Brain microvascular endothelial cell (primary cell): ENCODE measurements at regions not wholly inside any gene's neighbourhood (a gene's known extent, or its start where the extent isn't known, plus 50 kb on each side); places are given as distances from the start of the nearest gene placed in this dataset.
"Not testable (repeated sequence)": the region's sequence is repeated elsewhere in the genome, so short reads cannot be mapped to it uniquely, and the experiment has no call there.

Experiments used
- DNase-seq: peaks from one replicate; pipeline ENCODE4 v3.0.0-alpha.2; 2020
- H3K27ac ChIP-seq: fragments of 250-450 bp; sonication (Bioruptor Pico); 2 replicates; pipeline ENCODE4 v1.5.1; 2020; ENCODE audit warnings: mild to moderate bottlenecking, moderate library complexity
- H3K27me3 ChIP-seq: fragments of 250-450 bp; sonication (Bioruptor Pico); replicated peaks from 2 replicates; pipeline ENCODE4 v1.5.1; 2020; ENCODE audit warnings: mild to moderate bottlenecking
- H3K36me3 ChIP-seq: fragments of 250-450 bp; sonication (Bioruptor Pico); replicated peaks from 2 replicates; pipeline ENCODE4 v1.5.1; 2020; ENCODE audit warnings: mild to moderate bottlenecking
- H3K4me3 ChIP-seq: 2 replicates; pipeline ENCODE4 v1.5.1; 2011; ENCODE audit warnings: low read depth, mild to moderate bottlenecking, control low read depth, low read length, moderate library complexity
- CTCF ChIP-seq: IDR thresholded peaks from 2 replicates; pipeline ENCODE4 v1.5.1; 2011; ENCODE audit warnings: low read depth, mild to moderate bottlenecking, moderate library complexity, low read length, control low read depth, inconsistent platforms; ENCODE audit errors: missing control alignments
- in situ Hi-C: cut with HindIII; loops from 2 replicates; pipeline ENCODE4 v1.10.0; 2017; ENCODE audit warnings: low sequenced_read_pairs, low pct_ligation_motif_present

DNA sequence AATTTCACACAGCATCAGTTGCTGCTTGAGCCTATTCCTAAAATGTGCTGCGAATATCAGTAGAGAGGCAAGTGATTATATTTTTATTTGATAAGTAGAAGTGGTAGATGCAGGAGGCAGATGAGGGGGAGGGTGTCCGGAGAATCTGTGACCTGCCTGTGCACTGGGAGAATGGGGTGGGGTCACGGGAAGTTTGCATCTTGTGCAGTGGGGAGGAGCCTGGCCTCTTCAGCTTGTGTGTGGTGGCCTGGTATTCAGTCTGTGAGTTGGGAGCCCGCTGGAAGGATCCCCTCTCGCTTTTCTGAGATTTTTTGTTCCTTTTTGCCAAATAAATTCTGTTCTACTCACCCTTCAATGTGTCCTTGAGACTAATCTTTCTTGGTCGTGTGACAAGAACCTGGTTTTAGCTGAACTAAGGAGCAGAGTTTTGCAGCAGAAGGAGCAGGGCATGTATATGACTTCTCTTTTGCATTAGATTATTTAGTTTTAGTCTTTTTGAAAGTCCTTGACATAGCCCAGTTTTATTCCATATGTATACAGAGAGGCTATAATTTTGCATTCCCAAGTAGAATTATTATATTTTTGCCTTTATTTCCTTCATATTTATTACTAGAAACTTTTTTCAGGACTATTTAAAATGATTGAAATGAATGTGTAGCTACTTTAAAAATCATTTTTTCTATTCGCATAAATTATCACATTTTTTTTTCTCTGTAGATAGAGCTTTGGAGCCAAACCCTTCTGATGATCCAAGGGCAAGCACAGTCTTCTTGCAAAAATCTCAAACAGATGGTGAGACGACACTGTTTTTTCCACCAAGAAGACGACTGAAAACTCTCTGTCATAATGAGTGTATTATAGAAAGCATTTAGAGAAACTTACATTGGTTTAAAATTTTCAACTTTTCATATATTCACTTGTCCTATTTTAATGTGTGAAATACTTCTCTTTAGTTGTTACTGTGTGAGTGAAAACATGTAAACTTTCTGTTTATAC, 1257.2 kb downstream of the UQCRFS1 start:
- no peak for TF ChIP-seq CTCF
- Histone ChIP-seq H3K27ac (no peak overlapping the region), H3K36me3 (no peaks in the 10 kb centered on the region), H3K4me3 (no peak overlapping the region), H3K27me3 (no peaks in the 10 kb centered on the region)
- DNase-seq: no peak
- in situ Hi-C loops: no loop called here

DNA sequence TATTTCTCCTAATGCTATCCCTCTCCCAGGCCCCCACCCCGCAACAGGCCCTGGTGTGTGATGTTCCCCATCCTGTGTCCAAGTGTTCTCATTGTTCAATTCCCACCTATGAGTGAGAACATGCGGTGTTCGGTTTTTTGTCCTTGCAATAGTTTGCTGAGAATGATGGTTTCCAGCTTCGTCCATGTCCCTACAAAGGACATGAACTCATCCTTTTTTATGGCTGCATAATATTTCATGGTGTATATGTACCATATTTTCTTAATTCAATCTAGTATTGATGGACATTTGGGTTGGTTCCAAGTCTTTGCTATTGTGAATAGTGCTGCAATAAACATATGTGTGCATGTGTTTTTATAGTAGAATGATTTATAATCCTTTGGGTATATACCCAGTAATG, 1270.3 kb downstream of the UQCRFS1 start:
- DNase-seq, in situ Hi-C loops, H3K36me3 ChIP-seq, H3K27me3 ChIP-seq, H3K4me3 ChIP-seq, H3K27ac ChIP-seq: not testable (repeated sequence)

DNA sequence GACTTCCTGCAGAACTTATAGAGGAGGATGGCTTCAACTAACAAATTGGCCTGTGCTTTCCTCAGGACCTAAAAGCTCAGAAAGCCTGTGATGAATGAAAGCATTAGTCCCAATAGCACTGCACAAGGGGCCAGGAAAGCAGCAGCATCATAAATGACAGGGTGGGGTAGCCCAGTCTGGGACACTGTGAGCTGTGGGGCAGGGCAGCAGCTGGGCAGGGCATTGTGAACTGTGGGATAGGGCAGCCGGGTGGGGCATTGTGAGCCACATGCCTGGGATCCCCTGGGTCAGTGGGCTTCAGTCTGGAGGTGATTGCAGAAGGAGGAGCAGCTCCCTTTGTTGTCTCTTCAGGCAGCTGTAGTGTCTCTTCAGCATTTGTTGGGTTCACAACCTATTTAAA, 1276.8 kb downstream of the UQCRFS1 start:
- TF ChIP-seq CTCF: no peak
- Histone ChIP-seq H3K27ac (no peak overlapping the region), H3K4me3 (no peak overlapping the region), H3K36me3 (no peaks in the 10 kb centered on the region), H3K27me3 (no peaks in the 10 kb centered on the region)
- DNase-seq: no peak
- in situ Hi-C loops: no loop called here

GRCh38 chr19:27935669-27936068, 1277.3 kb downstream of the UQCRFS1 start:
- TF ChIP-seq CTCF: no peak
- no peak for DNase-seq

DNA sequence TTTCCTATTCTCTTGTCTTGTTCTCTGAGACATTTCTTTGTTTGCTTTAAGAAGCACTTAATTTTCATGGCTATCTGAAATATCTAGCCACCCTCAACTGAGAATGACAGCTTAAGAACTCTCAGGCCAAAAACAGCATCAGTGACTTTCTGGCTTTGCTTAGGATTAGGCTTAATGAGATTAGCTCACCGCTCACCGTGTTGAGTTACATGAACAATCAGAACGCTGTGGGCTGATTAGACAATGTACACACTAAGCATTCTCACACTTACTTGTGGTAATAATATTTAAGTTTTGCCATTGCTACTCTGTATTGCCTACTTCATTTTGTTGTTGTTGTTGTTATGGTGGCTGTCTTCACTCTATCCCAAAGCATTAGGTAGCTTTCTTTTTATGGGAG, 1283.6 kb downstream of the UQCRFS1 start:
- DNase-seq: no peak
- Histone ChIP-seq H3K4me3 (no peak overlapping the region), H3K27me3 (no peaks in the 10 kb centered on the region), H3K36me3 (no peaks in the 10 kb centered on the region), H3K27ac (no peak overlapping the region)
- in situ Hi-C loops: no loop called here
- TF ChIP-seq CTCF: no peak

More at GRCh38 chr19:27935669-27936068, 1277.3 kb downstream of the UQCRFS1 start:
- Histone ChIP-seq H3K27me3 (no peaks in the 10 kb centered on the region), H3K36me3 (no peaks in the 10 kb centered on the region), H3K4me3 (no peak overlapping the region), H3K27ac (no peak overlapping the region)
- in situ Hi-C loops: no loop called here

GRCh38 chr19:27925202-27925601, 1287.7 kb downstream of the UQCRFS1 start:
- Histone ChIP-seq H3K4me3 (no peak overlapping the region), H3K27me3 (no peaks in the 10 kb centered on the region), H3K27ac (no peak overlapping the region), H3K36me3 (no peaks in the 10 kb centered on the region)
- in situ Hi-C loops: no loop called here
- DNase-seq: no peak
- no peak for TF ChIP-seq CTCF
